ENCODE measurements at regions not wholly inside any gene's neighbourhood (a gene's known extent, or its start where the extent isn't known, plus 50 kb on each side); places are given as distances from the start of the nearest gene placed in this dataset.
"Not testable (repeated sequence)": the region's sequence is repeated elsewhere in the genome, so short reads cannot be mapped to it uniquely, and the experiment has no call there.

DNA sequence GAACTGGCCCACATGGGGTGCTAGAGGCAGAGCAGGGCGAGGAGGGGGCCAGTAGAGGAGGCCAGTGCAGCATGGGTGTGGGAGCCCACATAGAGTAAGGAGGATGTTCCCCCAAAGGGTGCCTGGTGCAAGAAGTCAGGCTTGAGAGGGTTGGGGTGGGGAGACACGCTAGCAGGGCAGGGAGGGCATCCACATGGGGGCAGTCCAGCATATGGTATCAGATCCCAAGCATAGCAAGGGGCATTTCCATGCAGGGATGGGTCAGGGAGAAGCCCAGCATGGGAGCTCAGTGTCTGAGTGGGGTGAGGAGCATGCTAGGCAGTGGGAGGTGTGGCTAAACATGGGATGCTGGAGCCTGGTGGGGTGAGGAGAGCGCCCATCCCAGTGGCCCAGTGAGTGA, 213.7 kb downstream of the COPRS start:
- Histone ChIP-seq H3K27ac (ENCODE audit: low read depth in 1 of 2, low read length in 2 of 2) (no peak overlapping the region), H3K9ac (ENCODE audit: low read depth in 1 of 2, low read length in 2 of 2) (no peak overlapping the region), H3K27me3 (ENCODE audit: control insufficient read depth in 4 of 4, insufficient read depth in 4 of 4, low read length in 3 of 4) (no peaks in the 10 kb centered on the region), H3K4me1 (ENCODE audit: control insufficient read depth in 4 of 4, insufficient read depth in 4 of 4, low read length in 3 of 4) (no peaks in the 10 kb centered on the region), H3K36me3 (ENCODE audit: control insufficient read depth in 4 of 4, insufficient read depth in 3 of 4, low read depth in 1 of 4, low read length in 3 of 4) (no peaks in the 10 kb centered on the region), H3K4me3 (ENCODE audit: low read depth in 1 of 3, low read length in 3 of 3) (no peak overlapping the region), H3K9me3 (ENCODE audit: control insufficient read depth in 4 of 4, low read length in 3 of 4) (no peaks in the 10 kb centered on the region)
- DNase-seq (ENCODE audit: low spot score): no peak
- 92% methylated on average over 3 of the region's 3 CpGs for WGBS
- TF ChIP-seq MAX (IDR thresholded peaks at IDR 0.05) (no peak), RAD21 (IDR thresholded peaks at IDR 0.05) (peak in 1 of 2 donors; percentile 17)

DNA sequence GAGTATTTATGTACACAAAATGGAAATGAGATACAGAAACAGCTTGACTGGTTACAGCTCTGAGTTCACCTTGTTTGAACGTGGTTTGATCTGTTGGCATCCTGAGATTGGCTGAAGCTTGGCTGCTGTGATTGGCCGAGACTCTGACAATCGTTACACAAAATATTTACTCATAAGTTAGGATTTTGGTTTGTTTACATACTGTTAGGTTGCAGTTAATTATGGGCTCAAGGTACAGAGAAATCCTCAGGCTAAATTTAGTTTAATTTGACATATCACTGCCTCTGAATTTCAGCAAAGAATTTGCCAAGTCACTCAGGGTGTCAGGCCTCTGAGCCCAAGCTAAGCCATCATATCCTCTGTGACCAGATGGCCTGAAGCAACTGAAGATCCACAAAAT, 227.3 kb downstream of the COPRS start:
- Histone ChIP-seq H3K36me3 (ENCODE audit: control insufficient read depth in 4 of 4, insufficient read depth in 3 of 4, low read depth in 1 of 4, low read length in 3 of 4) (no peaks in the 10 kb centered on the region), H3K27ac (ENCODE audit: low read depth in 1 of 2, low read length in 2 of 2) (peak overlapping the region; percentile 69 to 75), H3K4me1 (ENCODE audit: control insufficient read depth in 4 of 4, insufficient read depth in 4 of 4, low read length in 3 of 4) (peaks cover 0 to 11% (median 5%) of the 10 kb centered on the region in 4 donors), H3K9ac (ENCODE audit: low read depth in 1 of 2, low read length in 2 of 2) (no peak overlapping the region), H3K9me3 (ENCODE audit: control insufficient read depth in 4 of 4, low read length in 3 of 4) (no peaks in the 10 kb centered on the region), H3K27me3 (ENCODE audit: control insufficient read depth in 4 of 4, insufficient read depth in 4 of 4, low read length in 3 of 4) (no peaks in the 10 kb centered on the region), H3K4me3 (ENCODE audit: low read depth in 1 of 3, low read length in 3 of 3) (no peak overlapping the region)
- 29% methylated on average over 3 of the region's 3 CpGs for WGBS
- DNase-seq (ENCODE audit: low spot score): no peak
- TF ChIP-seq FOXA2 (IDR thresholded peaks at IDR 0.05) (peak; percentile 41), HNF4A (conservative IDR thresholded peaks at IDR 0.05) (peak; percentile 43 to 70), JUND (IDR thresholded peaks at IDR 0.05) (peak in 1 of 2 donors; percentile 12), CTCF (IDR thresholded peaks at IDR 0.05; ENCODE audit: low read depth, low read length, missing input control) (no peak), GABPA (IDR thresholded peaks at IDR 0.05 in 1 of 2, conservative IDR thresholded peaks at IDR 0.05 in 1 of 2) (no peak), SP1 (IDR thresholded peaks at IDR 0.05) (peak; percentile 70), HNF4G (IDR thresholded peaks at IDR 0.05) (no peak), FOXA1 (IDR thresholded peaks at IDR 0.05) (no peak), YY1 (IDR thresholded peaks at IDR 0.05) (no peak), RXRA (IDR thresholded peaks at IDR 0.05) (peak; percentile 31 to 63), NR2F2 (IDR thresholded peaks at IDR 0.05) (no peak), EGR1 (IDR thresholded peaks at IDR 0.05; ENCODE audit: low read depth in 2 of 2) (no peak), TAF1 (conservative IDR thresholded peaks at IDR 0.05) (no peak), RAD21 (IDR thresholded peaks at IDR 0.05) (peak; percentile 8 to 27), MAX (IDR thresholded peaks at IDR 0.05) (no peak)
- TF ChIP-seq, protein P1, sequence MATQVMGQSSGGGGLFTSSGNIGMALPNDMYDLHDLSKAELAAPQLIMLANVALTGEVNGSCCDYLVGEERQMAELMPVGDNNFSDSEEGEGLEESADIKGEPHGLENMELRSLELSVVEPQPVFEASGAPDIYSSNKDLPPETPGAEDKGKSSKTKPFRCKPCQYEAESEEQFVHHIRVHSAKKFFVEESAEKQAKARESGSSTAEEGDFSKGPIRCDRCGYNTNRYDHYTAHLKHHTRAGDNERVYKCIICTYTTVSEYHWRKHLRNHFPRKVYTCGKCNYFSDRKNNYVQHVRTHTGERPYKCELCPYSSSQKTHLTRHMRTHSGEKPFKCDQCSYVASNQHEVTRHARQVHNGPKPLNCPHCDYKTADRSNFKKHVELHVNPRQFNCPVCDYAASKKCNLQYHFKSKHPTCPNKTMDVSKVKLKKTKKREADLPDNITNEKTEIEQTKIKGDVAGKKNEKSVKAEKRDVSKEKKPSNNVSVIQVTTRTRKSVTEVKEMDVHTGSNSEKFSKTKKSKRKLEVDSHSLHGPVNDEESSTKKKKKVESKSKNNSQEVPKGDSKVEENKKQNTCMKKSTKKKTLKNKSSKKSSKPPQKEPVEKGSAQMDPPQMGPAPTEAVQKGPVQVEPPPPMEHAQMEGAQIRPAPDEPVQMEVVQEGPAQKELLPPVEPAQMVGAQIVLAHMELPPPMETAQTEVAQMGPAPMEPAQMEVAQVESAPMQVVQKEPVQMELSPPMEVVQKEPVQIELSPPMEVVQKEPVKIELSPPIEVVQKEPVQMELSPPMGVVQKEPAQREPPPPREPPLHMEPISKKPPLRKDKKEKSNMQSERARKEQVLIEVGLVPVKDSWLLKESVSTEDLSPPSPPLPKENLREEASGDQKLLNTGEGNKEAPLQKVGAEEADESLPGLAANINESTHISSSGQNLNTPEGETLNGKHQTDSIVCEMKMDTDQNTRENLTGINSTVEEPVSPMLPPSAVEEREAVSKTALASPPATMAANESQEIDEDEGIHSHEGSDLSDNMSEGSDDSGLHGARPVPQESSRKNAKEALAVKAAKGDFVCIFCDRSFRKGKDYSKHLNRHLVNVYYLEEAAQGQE (IDR thresholded peaks at IDR 0.05): peak; percentile 20
- TF ChIP-seq, protein P2, sequence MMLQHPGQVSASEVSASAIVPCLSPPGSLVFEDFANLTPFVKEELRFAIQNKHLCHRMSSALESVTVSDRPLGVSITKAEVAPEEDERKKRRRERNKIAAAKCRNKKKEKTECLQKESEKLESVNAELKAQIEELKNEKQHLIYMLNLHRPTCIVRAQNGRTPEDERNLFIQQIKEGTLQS (IDR thresholded peaks at IDR 0.05): no peak
- TF ChIP-seq, protein P3, sequence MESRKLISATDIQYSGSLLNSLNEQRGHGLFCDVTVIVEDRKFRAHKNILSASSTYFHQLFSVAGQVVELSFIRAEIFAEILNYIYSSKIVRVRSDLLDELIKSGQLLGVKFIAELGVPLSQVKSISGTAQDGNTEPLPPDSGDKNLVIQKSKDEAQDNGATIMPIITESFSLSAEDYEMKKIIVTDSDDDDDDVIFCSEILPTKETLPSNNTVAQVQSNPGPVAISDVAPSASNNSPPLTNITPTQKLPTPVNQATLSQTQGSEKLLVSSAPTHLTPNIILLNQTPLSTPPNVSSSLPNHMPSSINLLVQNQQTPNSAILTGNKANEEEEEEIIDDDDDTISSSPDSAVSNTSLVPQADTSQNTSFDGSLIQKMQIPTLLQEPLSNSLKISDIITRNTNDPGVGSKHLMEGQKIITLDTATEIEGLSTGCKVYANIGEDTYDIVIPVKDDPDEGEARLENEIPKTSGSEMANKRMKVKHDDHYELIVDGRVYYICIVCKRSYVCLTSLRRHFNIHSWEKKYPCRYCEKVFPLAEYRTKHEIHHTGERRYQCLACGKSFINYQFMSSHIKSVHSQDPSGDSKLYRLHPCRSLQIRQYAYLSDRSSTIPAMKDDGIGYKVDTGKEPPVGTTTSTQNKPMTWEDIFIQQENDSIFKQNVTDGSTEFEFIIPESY (IDR thresholded peaks at IDR 0.05): no peak

DNA sequence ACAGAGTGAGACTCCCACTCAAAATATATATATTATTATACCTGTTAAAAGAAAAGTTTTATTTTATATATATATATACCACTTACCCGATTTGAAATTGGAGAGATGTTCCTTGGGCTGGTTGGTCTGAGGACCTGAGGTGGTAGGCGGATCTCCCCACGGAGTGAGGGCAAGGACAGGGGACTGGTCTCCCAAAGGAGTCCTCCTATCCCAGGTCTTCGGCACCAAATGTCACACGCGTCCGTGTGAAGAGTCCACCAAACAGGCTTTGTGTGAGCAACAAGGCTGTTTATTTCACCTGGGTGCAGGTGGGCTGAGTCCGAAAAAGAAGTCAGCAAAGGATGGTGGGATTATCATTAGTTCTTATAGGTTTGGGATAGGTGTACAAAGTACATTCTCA, 228.2 kb downstream of the COPRS start:
- H3K4me3 ChIP-seq (ENCODE audit: low read depth in 1 of 3, low read length in 3 of 3); H3K27ac ChIP-seq (ENCODE audit: low read depth in 1 of 2, low read length in 2 of 2); H3K9me3 ChIP-seq (ENCODE audit: control insufficient read depth in 4 of 4, low read length in 3 of 4); H3K27me3 ChIP-seq (ENCODE audit: control insufficient read depth in 4 of 4, insufficient read depth in 4 of 4, low read length in 3 of 4); H3K36me3 ChIP-seq (ENCODE audit: control insufficient read depth in 4 of 4, insufficient read depth in 3 of 4, low read depth in 1 of 4, low read length in 3 of 4); H3K9ac ChIP-seq (ENCODE audit: low read depth in 1 of 2, low read length in 2 of 2); DNase-seq (ENCODE audit: low spot score): not testable (repeated sequence)
- peaks cover 0 to 11% (median 5%) of the 10 kb centered on the region in 4 donors for H3K4me1 ChIP-seq (ENCODE audit: control insufficient read depth in 4 of 4, insufficient read depth in 4 of 4, low read length in 3 of 4)
- 95% methylated on average over 8 of the region's 8 CpGs for WGBS

Measured in liver (tissue), 8 donors.